GM23338 (cell line): ENCODE measurements at regions not wholly inside any gene's neighbourhood (a gene's known extent, or its start where the extent isn't known, plus 50 kb on each side); places are given as distances from the start of the nearest gene placed in this dataset.
A peak's percentile ranks its signal among the peaks of the same experiment; 100 is the strongest.

ENCODE experiments used
- ATAC-seq: fragments of 200-7000 bp; cut with Tn5 transposase; 3 replicates; pipeline ENCODE4 v1.9.1; 2020
- DNase-seq: peaks from one replicate; pipeline ENCODE4 v3.0.0-alpha.2; 2015; ENCODE audit warnings: low spot score
- H2AFZ ChIP-seq: fragments of 200-600 bp; sonication (generic); 2 replicates; pipeline ENCODE4 v1.8.0; 2016; ENCODE audit warnings: antibody characterized with exemption, mild to moderate bottlenecking, moderate library complexity
- H3F3A ChIP-seq: fragments of 200-600 bp; sonication (generic); replicated peaks from 2 replicates; pipeline ENCODE4 v1.8.0; 2017; ENCODE audit warnings: antibody characterized with exemption, mixed run types, low read depth
- H3K27ac ChIP-seq: fragments of 200-600 bp; sonication (generic); 2 replicates; pipeline ENCODE4 v1.6.1; 2016; ENCODE audit warnings: low read depth
- H3K27me3 ChIP-seq: fragments of 200-600 bp; sonication (generic); 2 replicates; pipeline ENCODE4 v1.8.0; 2016; ENCODE audit warnings: mild to moderate bottlenecking, mixed run types, moderate library complexity; ENCODE audit not compliant: insufficient read depth
- H3K36me3 ChIP-seq: fragments of 200-600 bp; sonication (generic); 2 replicates; pipeline ENCODE4 v1.8.0; 2016; ENCODE audit warnings: mild to moderate bottlenecking; ENCODE audit not compliant: insufficient read depth
- H3K4me1 ChIP-seq: fragments of 200-600 bp; sonication (generic); 2 replicates; pipeline ENCODE4 v1.8.0; 2016; ENCODE audit warnings: mild to moderate bottlenecking, moderate library complexity; ENCODE audit not compliant: insufficient read depth
- H3K4me2 ChIP-seq: fragments of 200-600 bp; sonication (generic); 2 replicates; pipeline ENCODE4 v1.7.1; 2017; ENCODE audit warnings: mixed run types
- H3K4me3 ChIP-seq: fragments of 200-600 bp; sonication (generic); 2 replicates; pipeline ENCODE4 v1.6.1; 2016; ENCODE audit warnings: mixed run types
- H3K79me2 ChIP-seq: fragments of 200-600 bp; sonication (generic); replicated peaks from 2 replicates; pipeline ENCODE4 v1.8.0; 2017; ENCODE audit warnings: mild to moderate bottlenecking; ENCODE audit not compliant: insufficient read depth
- H3K9me2 ChIP-seq: fragments of 200-600 bp; sonication (generic); 2 replicates; pipeline ENCODE4 v1.8.0; 2017; ENCODE audit not compliant: insufficient read depth
- H4K20me1 ChIP-seq: fragments of 200-600 bp; sonication (generic); replicated peaks from 2 replicates; pipeline ENCODE4 v1.8.0; 2017; ENCODE audit warnings: mild to moderate bottlenecking; ENCODE audit not compliant: insufficient read depth
- H3K27ac Mint-ChIP-seq: 2 replicates; pipeline ENCODE4 v1.8.0; 2020; ENCODE audit warnings: inconsistent platforms, mild to moderate bottlenecking, moderate library complexity, mixed read lengths
- H3K27me3 Mint-ChIP-seq: 3 replicates; pipeline ENCODE4 v1.8.0; 2022; ENCODE audit warnings: low read depth, mild to moderate bottlenecking, moderate library complexity, mixed read lengths, inconsistent platforms; ENCODE audit not compliant: insufficient read depth, poor library complexity
- H3K36me3 Mint-ChIP-seq: 3 replicates; pipeline ENCODE4 v1.8.0; 2021; ENCODE audit warnings: low read depth, mild to moderate bottlenecking, inconsistent platforms, moderate library complexity, mixed read lengths
- H3K4me1 Mint-ChIP-seq: 3 replicates; pipeline ENCODE4 v1.8.0; 2020; ENCODE audit warnings: mild to moderate bottlenecking, inconsistent platforms, mixed read lengths
- H3K4me3 Mint-ChIP-seq: 3 replicates; pipeline ENCODE4 v1.8.0; 2021; ENCODE audit warnings: moderate library complexity, mild to moderate bottlenecking, inconsistent platforms, mixed read lengths
- H3K9me3 Mint-ChIP-seq: 3 replicates; pipeline ENCODE4 v1.8.0; 2020; ENCODE audit warnings: moderate library complexity, mild to moderate bottlenecking, inconsistent platforms, mixed read lengths
- CTCF ChIP-seq, 2 experiments: fragments of 200-600 bp in 1 of 2; sonication (generic) in 1 of 2; conservative IDR thresholded peaks; 2 replicates each; pipeline versions ENCODE4 v1.5.1 to v1.6.1; 2016 to 2017; ENCODE audit warnings: antibody characterized with exemption in 2 of 2, low read depth in 2 of 2, mild to moderate bottlenecking in 2 of 2, moderate library complexity in 1 of 2
- ETS1 ChIP-seq: IDR thresholded peaks from 2 replicates; pipeline ENCODE4 v1.6.1; 2016; ENCODE audit warnings: antibody characterized with exemption
- EZH2 ChIP-seq: fragments of 200-600 bp; sonication (generic); IDR thresholded peaks from one replicate; pipeline ENCODE4 v1.8.0; 2017; ENCODE audit warnings: antibody characterized with exemption, mild to moderate bottlenecking, low read depth; ENCODE audit not compliant: unreplicated experiment
- EZH2phosphoT487 ChIP-seq: fragments of 200-600 bp; sonication (generic); IDR thresholded peaks from one replicate; pipeline ENCODE4 v1.8.1; 2018; ENCODE audit warnings: antibody characterized with exemption; ENCODE audit not compliant: unreplicated experiment
- NANOG ChIP-seq: IDR thresholded peaks from 2 replicates; pipeline ENCODE4 v1.6.1; 2016; ENCODE audit warnings: antibody characterized with exemption, borderline replicate concordance
- POLR2AphosphoS5 ChIP-seq: IDR thresholded peaks from 2 replicates; pipeline ENCODE4 v1.6.1; 2016; ENCODE audit warnings: antibody characterized with exemption, low read depth
- REST ChIP-seq: IDR thresholded peaks from one replicate; pipeline ENCODE4 v1.6.1; 2018; ENCODE audit warnings: antibody characterized with exemption; ENCODE audit not compliant: unreplicated experiment
- ZNF114 ChIP-seq: fragments of 250-450 bp; sonication (Bioruptor Pico); IDR thresholded peaks from 2 replicates; pipeline ENCODE4 v1.5.0; 2020; ENCODE audit warnings: mild to moderate bottlenecking, moderate library complexity
- ZNF331 ChIP-seq: fragments of 250-450 bp; sonication (Bioruptor Pico); IDR thresholded peaks from 2 replicates; pipeline ENCODE4 v1.5.0; 2020; ENCODE audit warnings: low read depth, mild to moderate bottlenecking, moderate library complexity
- ZNF462 ChIP-seq: fragments of 250-450 bp; sonication (Bioruptor Pico); IDR thresholded peaks from 2 replicates; pipeline ENCODE4 v1.5.0; 2020; ENCODE audit warnings: mild to moderate bottlenecking, moderate library complexity

GRCh38 chr6:23477586-23477985 is 648.4 kb upstream of the NRSN1 start:
- Histone ChIP-seq H3K79me2 (no peaks in the 10 kb centered on the region), H3K27me3 (no peaks in the 10 kb centered on the region), H3K4me1 (peaks cover 6% of the 10 kb centered on the region; the same call in 1 of the 2 replicates), H3K36me3 (no peaks in the 10 kb centered on the region), H3K4me2 (no peak overlapping the region), H2AFZ (no peak overlapping the region), H3K9me2 (no peaks in the 10 kb centered on the region), H3F3A (no peaks in the 10 kb centered on the region), H4K20me1 (no peaks in the 10 kb centered on the region), H3K27ac (no peak overlapping the region), H3K4me3 (no peak overlapping the region)
- ATAC-seq, result no peak
- Mint-ChIP-seq H3K4me1 (peaks cover 9% of the 10 kb centered on the region), H3K4me3 (no peak overlapping the region), H3K27ac (peak overlapping the region; percentile 61; the same call in 1 of the 2 replicates), H3K9me3 (peaks cover 8% of the 10 kb centered on the region), H3K36me3 (peaks cover 10% of the 10 kb centered on the region), H3K27me3 (peaks cover 3% of the 10 kb centered on the region)
- TF ChIP-seq EZH2 (no peak), EZH2phosphoT487 (no peak), REST (no peak), ZNF114 (CRISPR knock-in tag) (no peak), POLR2AphosphoS5 (no peak), ETS1 (no peak), NANOG (no peak), CTCF (conservative IDR thresholded peaks at IDR 0.05; ENCODE audit: low read depth in 2 of 2) (no peak)
- no peak for DNase-seq

- H3K27me3 ChIP-seq, result no peaks in the 10 kb centered on the region
- Mint-ChIP-seq H3K4me3 (no peak overlapping the region), H3K4me1 (peaks cover 9% of the 10 kb centered on the region), H3K27me3 (peaks cover 3% of the 10 kb centered on the region), H3K36me3 (peaks cover 10% of the 10 kb centered on the region), H3K27ac (no peak overlapping the region), H3K9me3 (peaks cover 8% of the 10 kb centered on the region)
- H3K4me2 ChIP-seq, result no peak overlapping the region
- ATAC-seq (peak; percentile 87), DNase-seq (peak; percentile 59)
- H2AFZ ChIP-seq, result no peak overlapping the region
- H3K79me2 ChIP-seq, result no peaks in the 10 kb centered on the region
- no peaks in the 10 kb centered on the region for H3F3A ChIP-seq
- H4K20me1 ChIP-seq, result no peaks in the 10 kb centered on the region
- no peak overlapping the region for H3K27ac ChIP-seq
- H3K4me3 ChIP-seq, result no peak overlapping the region
- H3K36me3 ChIP-seq, result no peaks in the 10 kb centered on the region
- no peaks in the 10 kb centered on the region for H3K9me2 ChIP-seq
- H3K4me1 ChIP-seq, result peaks cover 6% of the 10 kb centered on the region; the same call in 1 of the 2 replicates
- TF ChIP-seq ZNF114 (CRISPR knock-in tag), result no peak
- TF ChIP-seq ZNF462 (CRISPR knock-in tag), result no peak
- no peak for TF ChIP-seq ZNF331 (CRISPR knock-in tag)
Measured at GRCh38 chr6:23478312-23478711, 647.7 kb upstream of the NRSN1 start.
